ENCODE measurements at regions not wholly inside any gene's neighbourhood (a gene's known extent, or its start where the extent isn't known, plus 50 kb on each side); places are given as distances from the start of the nearest gene placed in this dataset.
"Not testable (repeated sequence)": the region's sequence is repeated elsewhere in the genome, so short reads cannot be mapped to it uniquely, and the experiment has no call there.

DNA sequence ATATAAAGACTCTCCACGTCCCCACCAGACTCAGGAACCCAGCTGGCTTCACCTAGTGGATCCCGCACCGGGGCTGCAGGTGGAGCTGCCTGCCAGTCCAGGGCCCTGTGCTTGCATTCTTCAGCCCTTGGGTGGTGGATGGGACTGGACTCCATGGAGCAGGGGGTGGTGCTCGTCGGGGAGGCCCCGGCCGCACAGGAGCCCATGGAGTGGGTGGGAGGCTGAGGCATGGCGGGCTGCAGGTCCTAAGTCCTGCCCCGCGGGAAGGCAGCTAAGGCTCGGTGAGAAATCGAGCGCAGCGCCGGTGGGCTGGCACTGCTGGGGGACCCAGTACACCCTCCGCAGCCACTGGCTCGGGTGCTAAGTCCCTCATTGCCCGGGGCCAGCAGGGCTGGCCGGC lies 90.8 kb upstream of the EMCN start:
- not testable (repeated sequence) for DNase-seq

DNA sequence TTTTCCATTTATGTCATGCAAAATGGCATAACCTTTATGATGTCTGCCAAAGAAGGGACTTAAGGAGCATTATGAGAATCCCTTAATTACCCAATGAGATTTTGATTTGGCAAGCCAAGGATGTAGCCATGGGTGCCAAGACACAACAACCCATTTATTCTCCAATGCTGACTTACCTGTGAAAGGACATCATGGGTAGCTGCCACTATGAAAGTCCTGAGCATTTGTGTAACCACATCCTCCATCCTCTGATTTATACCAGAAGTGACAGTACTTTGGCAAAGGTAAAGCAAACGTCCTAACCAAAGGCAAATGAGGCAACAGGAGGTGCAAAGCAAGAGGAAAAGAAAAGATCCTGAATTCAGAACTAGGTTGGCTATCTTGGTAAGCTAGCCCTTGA lies 87.3 kb upstream of the EMCN start:
- DNase-seq, result no peak

DNA sequence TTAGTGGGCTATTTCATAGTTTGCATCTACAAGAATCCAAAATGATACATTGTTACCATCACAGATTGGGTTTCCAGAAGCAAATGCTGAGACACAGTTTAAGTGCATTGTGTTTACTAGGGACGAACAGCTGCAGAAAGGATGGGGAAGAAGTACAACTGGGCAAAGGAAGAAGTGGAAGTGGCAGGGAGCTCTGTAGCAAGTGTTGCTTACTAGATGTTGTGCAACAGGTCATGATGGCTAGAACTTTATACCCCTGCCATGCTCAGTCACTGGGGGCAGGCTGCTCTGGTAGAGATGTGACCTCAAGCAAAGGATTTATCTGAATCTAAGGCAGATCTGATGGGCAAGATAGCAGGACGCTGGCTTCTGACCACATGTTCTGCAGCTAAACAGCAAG lies 76.1 kb upstream of the EMCN start:
- no peak for DNase-seq

DNA sequence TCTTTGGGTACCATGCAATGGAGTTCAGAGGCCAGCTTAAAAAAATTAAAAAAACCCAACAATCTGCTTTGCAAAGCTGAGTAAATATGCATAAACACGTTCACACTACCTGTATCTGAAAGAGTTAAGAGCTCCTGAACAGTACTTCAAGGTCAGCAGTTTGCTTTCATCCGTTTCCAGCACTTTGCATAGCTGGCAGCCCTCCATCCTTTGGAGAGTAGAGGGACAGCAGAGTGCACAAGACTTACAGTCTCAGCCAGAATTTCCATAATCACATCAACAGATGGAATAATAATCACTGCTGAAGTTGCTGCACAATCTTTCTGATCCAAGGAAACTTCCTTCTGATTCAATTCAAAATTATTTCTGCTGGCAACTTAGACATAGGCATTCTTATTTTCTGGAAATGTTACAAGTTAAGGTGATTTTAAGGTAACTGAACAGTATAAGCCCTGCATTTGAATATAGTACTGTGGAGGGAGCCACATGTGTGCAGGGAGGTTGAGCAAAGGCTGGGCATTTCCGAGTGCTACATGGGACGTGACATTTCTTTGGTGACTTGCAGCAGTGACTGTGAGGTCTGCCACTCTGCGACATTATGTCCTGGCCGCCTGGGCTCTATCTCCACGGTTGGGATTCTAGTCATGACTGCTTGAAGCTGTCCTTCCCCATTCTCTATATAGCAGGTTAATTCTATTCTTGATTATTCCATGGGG lies 73.5 kb upstream of the EMCN start:
- no peak for DNase-seq

DNA sequence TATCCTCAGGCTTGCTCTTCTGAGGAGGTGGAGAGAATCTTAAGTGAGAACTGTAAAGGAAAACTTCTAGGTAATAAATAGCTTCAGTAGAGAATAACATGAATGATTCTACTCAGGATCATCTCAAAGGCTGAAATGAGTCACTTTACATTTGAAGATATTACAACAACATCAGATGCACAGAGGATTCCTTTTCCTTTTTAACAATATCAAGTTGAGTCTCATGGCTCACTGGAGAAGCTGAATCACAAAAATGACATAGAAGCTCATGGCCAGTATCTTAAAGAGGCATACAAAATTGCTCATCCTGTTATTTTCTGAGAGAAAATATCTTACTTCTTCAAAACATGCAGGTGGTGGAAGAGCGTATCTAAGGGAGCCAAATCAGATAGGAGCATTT lies 72.5 kb upstream of the EMCN start:
- DNase-seq, result no peak

DNA sequence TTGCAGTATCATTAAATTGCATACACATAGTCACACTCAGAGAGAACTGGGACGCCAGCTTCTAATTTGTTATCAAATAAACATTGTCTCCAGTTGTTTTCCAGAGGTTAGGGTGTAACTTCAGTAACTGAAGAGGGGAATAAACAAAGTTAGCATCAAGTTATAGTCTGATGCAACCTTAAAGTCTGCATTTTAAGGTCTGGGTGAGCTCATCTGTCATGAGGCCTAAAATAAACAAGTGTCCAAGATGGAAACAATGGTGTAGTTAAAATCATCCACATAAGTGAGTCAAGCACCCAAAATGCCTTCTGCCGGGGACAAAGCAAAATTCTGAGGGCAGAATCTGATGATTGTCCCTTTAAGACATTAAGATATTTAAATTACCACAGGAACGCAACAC lies 70.3 kb upstream of the EMCN start:
- no peak for DNase-seq

DNA sequence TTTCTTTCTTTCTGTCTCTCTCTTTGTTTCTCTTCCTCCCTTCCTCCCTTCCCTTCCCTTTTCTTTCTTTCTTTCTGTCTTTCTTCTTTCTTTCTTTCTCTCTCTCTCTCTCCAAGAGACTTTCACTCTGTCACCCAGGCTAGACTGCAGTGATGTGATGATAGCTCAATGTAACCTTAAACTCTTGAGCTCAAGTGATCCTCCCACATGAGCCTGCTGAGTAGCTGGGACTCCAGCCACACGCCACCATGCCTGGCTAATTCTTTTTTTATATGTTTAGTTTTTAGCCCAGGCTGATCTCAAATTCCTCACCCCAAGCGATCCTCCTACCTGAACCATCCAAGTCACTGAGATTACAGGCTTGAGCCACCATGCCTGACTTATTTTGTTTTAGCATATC lies 64.3 kb upstream of the EMCN start:
- no peak for DNase-seq

DNA sequence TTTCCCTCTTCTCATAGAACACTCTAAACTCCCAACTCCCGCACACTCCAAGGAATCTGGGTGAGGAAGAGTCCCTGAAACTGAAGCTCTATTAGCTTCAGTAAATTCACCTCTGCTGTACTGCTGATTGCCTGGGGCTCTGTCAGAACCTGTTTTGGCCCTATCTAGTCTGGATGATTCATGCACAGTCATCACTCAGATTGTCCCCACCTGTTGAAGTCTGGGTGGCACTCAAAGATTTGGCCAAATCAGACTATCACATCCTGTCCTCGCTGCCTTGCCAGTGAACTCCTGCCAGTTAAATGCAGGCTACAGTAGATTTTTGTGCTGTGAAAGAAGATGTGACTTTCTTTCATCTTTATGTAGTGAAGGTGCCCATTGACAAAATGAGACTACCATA lies 63.5 kb upstream of the EMCN start:
- DNase-seq, result no peak

DNA sequence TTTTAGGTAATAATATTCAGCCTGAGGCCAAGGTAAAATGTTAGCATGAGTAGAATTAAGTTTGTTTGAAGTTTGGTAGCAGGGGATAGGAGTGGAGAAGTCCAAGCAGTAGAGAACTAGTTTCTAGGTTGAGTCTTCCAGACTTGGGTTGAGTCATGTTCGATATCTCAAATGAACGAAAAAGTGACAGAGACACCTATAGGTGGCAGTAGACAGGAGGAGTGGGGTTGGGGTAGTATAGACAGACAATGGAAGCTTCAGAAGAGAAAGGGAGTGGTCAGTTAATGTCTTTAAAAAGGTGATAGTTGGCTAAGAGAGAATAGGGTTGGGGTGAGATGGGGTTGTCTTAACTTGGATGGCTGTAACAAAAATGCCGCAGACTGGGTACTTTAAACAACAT lies 58.7 kb upstream of the EMCN start:
- no peak for DNase-seq

DNA sequence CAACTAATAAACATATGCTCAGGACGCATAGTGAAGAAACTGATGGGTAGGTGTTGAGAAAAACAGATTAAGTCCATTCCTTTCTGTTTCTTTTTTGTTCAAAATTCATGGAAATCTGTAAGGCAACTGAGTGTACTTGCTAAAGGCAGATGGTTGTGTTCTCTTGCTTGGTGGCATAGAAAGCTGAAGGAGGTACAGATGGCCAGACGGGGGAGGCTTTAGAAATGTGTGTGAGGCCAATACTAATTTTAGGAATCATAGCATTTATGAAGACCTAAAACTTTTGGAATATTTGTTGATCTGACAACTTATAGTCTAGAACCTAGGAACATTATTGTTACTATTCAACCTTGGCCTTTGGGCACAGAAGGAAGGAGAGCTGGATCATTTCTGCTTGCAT lies 56.8 kb upstream of the EMCN start:
- no peak for DNase-seq

DNA sequence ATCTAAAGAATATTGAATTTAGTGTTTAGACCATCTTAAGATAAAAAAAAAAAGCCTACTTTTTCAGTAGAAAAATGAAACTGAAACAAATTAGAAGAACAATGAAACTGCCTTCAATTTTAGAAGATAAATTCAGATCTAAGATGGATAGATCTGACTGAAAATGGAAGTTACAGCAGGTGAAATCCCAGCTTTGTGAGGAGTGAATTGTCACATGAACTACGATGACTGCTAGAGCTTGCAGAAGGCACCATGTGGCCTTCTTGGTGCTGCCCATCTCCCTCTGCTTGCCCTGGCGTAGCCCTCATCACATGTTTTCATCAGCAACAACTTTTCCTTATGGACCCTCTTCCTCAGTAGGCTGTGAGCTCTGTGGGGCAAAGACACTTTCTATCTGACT lies 51.4 kb upstream of the EMCN start:
- no peak for DNase-seq
